ENCODE measurements at regions not wholly inside any gene's neighbourhood (a gene's known extent, or its start where the extent isn't known, plus 50 kb on each side); places are given as distances from the start of the nearest gene placed in this dataset.
A peak's percentile ranks its signal among the peaks of the same experiment; 100 is the strongest.

GRCh38 chr2:216911886-216912285 is 52.0 kb upstream of the TNP1 start:
- Mint-ChIP-seq H3K27me3 (ENCODE audit: insufficient read depth) (peaks cover 15% of the 10 kb centered on the region), H3K27ac (no peak overlapping the region), H3K36me3 (ENCODE audit: low read depth) (no peaks in the 10 kb centered on the region), H3K4me1 (ENCODE audit: low read depth) (peaks cover 10% of the 10 kb centered on the region), H3K4me3 (no peak overlapping the region), H3K9me3 (no peaks in the 10 kb centered on the region)
- peak; percentile 41 for DNase-seq
- no peak for TF ChIP-seq CTCF (IDR thresholded peaks at IDR 0.05)

GRCh38 chr2:216911008-216911407 is 51.1 kb upstream of the TNP1 start:
- H3K4me3 Mint-ChIP-seq: no peak overlapping the region
- peaks cover 15% of the 10 kb centered on the region for H3K27me3 Mint-ChIP-seq (ENCODE audit: insufficient read depth)
- H3K9me3 Mint-ChIP-seq: no peaks in the 10 kb centered on the region
- peaks cover 6% of the 10 kb centered on the region; the same call in 1 of the 2 replicates for H3K4me1 Mint-ChIP-seq (ENCODE audit: low read depth)
- no peak overlapping the region for H3K27ac Mint-ChIP-seq
- no peaks in the 10 kb centered on the region for H3K36me3 Mint-ChIP-seq (ENCODE audit: low read depth)
- no peak for DNase-seq
- no peak for TF ChIP-seq CTCF (IDR thresholded peaks at IDR 0.05)

- no peak for DNase-seq
- H3K27ac Mint-ChIP-seq: no peak overlapping the region
- no peaks in the 10 kb centered on the region for H3K9me3 Mint-ChIP-seq
- H3K4me1 Mint-ChIP-seq (ENCODE audit: low read depth): peaks cover 6% of the 10 kb centered on the region; the same call in 1 of the 2 replicates
- H3K36me3 Mint-ChIP-seq (ENCODE audit: low read depth): no peaks in the 10 kb centered on the region
- TF ChIP-seq CTCF (IDR thresholded peaks at IDR 0.05): no peak
- peaks cover 17% of the 10 kb centered on the region for H3K27me3 Mint-ChIP-seq (ENCODE audit: insufficient read depth)
- H3K4me3 Mint-ChIP-seq: no peak overlapping the region
These were observed 49.8 kb upstream of the TNP1 start for GRCh38 chr2:216909541-216910210.

All from HFFc6 (cell line).